GM18870 (cell line): ENCODE measurements at regions not wholly inside any gene's neighbourhood (a gene's known extent, or its start where the extent isn't known, plus 50 kb on each side); places are given as distances from the start of the nearest gene placed in this dataset.
"Not testable (repeated sequence)": the region's sequence is repeated elsewhere in the genome, so short reads cannot be mapped to it uniquely, and the experiment has no call there.

Source experiments
- ATAC-seq: cut with Tn5 transposase; IDR thresholded peaks from one replicate; pipeline ENCODE4 v1.9.1; 2021; ENCODE audit warnings: moderate library complexity; ENCODE audit not compliant: unreplicated experiment

DNA sequence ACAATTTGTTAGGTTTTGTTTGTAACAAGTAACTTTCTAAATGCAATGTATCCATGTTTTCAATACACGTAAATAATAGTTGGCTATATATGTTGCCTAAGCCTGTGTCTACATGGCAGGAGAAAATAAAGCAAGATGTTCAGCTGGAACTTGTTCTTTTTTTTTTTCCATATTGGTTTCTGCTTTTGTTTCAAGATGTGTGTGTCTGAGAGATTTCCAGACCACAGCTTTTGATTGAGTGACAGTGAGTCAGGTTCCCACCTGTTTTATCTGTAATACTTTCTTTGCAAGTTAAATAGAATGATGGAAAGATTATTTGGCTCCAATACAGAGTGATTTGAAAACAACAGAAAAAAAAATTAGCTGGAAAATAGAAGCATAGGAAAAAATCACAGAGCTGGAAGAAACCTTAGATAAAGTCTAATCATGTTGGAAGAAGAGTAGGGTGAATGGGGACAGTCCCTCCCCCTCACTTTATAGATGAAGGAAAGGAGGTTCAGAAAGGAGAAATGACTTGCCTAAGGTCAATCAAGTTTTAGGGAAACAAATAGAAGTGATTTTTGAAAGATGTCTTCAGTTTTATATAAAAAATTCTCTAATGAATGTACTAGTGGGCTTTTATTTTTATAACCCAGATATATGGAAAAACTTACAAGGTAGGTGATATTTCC, 150.9 kb upstream of the STMND1 start:
- no peak for ATAC-seq

DNA sequence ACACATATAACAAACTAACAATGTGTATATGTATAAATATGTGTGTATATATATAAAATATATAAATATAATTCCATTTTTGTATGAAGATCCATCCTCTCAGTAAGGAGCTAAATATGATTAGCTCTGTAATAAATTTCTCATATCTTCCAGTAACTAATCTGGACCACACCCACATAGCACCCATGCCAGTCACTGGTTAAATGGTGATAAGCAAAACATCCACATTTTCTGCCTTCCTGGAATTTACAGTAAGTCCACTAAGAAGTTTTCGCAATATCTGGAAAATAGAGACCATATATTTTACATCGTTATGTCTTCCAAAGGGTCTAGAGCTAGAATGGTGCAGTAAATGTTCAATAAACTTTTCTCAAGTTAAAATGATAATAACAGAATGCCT, 151.5 kb upstream of the STMND1 start:
- no peak for ATAC-seq

DNA sequence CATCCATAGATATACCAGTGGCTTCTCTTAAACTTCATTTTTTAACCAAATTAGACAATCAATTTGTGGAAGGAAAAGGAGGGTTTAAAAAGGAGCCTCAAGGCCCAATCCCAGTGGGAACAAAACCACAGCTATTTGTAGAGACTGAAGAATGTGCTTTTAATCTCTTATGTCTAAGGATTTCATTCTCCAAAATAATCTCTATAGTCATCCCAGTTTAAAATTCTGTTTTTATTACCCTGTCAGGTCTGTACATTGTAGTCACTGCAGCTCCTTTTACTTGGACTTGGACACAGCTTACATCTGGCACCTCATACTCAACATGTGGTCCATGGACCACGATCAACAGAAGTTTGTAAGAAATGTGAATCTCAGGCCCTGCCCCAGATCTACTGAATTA, 152.1 kb upstream of the STMND1 start:
- no peak for ATAC-seq

DNA sequence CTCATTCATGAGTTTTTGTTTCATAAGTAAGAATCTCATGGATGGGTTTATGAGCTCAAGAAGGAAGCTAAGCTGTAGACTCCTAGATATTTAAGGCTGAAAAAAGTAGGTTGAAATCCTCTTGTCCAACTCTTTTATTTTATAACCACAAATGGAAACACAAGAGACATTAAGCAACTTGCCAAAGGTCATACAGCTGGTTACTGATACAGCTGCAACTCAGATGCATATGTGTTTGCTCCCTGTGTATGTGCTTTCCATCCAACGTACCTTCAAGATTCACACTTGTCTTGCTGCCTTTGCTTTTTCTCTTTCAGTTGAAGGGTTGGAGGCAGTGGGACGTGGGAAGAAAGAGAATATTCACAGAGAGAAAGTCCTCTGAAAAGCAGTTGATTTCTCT, 153.5 kb upstream of the STMND1 start:
- ATAC-seq: no peak

DNA sequence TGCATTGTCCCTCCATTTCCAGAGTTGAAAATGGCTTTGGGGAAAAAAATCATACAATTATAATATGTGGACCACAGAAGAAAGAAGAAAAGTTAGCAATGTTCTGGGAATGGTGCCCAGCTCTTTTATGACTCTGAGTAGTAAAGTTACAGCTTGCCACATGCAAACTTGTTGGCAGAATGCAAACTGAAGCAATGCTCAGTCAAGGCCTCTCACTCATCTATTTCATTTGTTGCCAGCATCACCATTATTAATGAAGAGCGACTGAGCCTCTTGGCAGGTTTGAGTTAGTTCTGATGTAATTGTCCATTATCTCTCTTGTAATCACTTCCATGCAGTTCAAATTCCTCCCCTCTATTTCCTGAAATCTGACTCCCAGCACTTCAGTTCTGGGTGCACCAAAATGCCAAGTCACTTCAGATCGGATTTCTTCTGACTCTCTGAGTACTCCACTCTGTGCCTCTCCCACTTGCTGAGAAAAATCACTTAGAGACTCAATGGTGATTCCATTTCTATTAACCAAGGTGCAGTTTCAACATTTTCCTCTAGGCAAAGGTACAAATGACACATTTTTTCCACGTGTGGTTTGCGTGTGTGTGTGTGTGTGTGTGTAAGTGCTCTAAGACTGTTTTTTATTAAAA, 154.4 kb upstream of the STMND1 start:
- no peak for ATAC-seq

DNA sequence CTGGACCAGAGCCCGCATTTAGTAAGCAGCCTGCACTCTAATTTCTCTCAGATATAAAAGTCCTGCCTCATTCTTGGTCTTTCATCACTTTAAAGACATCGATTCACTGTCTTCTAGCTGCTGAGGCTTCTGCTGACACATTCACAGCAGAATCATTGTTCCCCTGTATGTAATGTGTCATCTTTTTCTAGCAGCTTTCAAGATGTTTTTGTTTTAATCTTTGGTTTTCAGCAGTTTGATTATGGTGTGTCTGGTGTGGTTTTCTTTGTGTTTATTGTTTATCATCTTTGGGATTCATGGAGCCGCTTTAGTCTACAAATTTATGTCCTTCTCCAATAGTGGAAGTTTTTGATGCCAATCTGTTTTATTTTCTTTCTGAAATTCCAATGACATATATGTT, 157.3 kb upstream of the STMND1 start:
- no peak for ATAC-seq

DNA sequence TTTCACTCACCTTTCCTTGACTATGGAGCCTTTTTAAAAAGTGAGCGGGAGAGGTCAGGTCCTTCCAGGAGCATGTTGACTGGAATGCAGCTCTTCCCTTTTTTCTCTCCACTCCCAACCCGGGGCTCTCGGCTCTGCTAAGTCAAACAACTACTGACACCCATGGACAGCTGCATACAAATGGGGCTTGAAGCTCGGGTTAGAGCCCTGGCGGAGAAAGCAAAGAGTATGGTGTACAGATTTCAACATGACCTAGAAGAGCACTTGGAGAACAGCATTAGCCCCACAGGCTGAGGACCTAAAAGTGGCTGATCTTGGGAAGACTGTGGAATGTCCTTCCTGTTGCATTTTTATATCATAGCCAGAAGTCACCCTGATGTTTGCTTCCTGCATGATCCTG, 162.0 kb upstream of the STMND1 start:
- ATAC-seq: no peak

DNA sequence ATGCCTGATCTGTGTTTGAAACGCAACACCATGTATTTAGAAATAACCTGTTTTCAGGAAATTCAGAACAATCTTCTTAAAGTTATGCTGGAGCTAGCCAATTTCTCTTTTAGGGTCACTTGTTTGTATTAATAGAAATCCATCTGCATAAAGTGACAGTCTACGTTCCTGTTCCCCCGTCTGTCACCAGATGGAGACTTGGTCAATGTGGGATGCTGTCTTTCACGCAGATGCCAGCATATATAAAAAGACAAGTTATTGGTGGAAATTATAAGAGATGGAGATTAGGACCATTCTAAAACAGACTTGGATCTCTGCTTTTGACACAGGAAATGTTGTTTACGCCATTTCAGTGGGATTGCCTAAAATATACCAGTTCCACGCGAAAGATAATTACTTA, 162.5 kb upstream of the STMND1 start:
- ATAC-seq: no peak

DNA sequence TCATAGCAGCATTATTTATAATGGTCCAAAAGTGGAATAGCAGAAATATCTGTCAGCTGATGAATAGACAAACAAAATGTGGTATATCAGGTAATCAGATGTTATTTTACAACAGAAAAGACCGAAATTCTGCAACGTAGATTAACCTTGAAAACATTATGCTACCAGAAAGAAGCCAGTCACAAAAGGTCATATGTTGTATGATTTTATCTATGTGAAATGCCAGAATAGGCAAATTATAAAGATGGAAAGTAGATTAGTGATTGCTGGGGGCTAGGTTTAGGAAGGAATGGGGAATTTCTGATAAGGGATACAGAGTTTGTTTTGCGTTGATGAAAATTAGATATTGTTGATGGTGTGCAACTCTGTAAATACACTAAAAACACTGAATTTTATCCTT, 165.0 kb upstream of the STMND1 start:
- no peak for ATAC-seq

DNA sequence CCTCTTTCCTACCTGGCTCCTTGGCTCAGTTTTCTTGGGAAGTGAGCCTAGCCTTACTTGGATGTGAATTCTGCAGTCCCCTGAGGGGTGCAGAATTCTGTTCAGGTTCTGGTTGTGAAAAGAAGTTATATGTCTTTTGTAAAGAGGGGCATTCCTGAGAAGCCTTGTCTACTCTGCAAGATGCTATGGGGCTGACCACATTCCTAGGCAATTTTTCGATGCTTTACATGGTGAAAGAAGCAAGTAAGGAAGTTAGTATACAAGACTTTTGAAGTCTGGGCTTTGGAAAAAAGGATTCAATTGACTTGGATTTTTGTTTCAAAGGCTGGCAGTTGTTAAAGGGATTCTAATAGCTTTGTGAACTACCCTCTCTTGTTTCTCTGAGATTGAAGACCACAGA, 167.9 kb upstream of the STMND1 start:
- ATAC-seq: no peak

DNA sequence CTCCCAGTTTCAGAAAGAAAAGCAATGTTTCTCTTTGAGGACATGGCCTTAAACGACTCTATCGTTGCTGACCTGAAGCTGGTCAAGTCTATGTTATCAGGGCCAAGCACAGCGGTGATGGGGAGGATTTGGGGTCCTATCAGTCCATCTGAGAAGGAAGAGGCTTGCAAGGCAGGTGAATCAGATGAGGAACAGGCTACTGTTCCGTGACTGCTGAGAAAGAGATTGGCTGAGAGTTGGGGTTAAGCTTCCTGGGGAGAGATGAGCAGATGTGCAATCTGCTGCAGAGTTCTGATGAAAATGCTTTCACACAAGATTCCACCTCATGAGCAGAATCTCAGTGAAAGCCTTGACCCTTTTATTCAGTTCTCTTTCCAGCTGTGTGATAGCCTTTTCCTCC, 168.3 kb upstream of the STMND1 start:
- no peak for ATAC-seq

DNA sequence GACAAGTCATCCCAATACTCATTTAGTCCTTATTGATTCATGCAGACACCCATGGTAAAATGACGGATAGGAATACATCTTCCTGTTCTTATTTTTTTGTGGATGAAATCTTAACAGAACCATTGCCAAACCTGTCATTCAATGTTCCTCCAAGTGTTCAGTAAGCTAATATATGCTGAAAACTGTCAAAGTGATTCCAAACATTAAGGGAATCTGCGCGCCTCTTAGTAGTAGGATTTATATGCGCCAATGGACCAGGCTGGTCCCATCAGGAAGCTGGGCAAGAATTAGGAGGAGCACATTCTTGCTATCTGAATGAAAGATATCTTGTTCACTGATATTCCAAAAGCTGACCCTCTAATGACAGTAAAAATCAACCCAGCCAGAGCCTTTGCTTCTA, 168.9 kb upstream of the STMND1 start:
- ATAC-seq: no peak

DNA sequence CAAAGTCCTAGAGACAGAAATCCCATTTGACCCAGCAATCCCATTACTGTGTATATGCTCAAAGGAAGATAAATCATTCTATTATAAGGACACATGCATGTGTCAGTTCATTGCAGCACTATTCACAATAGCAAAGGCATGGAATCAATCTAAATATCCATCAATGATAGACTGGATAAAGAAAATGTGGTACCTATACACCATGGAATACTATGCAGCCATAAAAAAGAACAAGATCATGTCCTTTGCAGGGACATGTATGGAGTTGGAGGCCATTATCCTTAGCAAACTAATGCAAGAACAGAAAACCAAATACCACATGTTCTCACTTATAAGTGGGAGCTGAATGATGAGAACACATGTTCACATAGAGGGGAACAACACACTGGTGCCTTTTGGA, 169.8 kb upstream of the ATXN1 start:
- ATAC-seq: not testable (repeated sequence)

DNA sequence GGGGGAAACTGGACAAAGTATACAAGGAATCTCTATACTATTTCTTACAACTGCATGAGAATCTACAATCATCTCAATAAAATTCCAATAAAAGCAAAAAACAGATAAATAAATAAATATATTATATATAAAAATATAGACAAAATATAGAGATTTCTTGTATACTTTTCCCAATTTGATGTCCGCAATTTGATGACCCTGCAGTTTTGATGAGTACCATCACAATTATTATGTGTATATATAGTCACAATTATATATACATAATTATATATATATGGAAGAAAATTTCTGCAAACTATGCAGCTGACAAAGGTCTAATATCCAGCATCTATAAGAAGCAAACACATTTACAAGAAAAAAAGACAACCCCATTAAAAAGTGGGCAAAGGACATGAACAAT, 169.2 kb upstream of the ATXN1 start:
- ATAC-seq: no peak

DNA sequence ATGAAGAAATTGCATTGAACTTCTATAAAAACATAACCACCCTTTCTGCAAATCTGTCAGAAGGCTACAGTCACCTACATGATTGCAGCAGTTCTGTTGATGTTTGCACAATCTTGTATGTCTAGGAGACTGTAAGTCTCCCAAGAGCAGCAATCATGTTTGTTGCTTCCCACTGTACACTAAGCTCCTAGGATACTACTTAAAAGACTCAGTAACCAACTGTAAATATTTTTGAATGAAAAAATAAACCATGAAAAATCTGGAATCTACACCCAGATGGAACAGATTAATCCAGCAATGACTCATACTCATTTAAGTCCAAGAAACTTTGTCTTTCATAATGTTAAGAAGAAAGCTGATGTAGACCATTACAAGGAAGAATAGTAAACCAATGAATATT, 168.5 kb upstream of the ATXN1 start:
- no peak for ATAC-seq

DNA sequence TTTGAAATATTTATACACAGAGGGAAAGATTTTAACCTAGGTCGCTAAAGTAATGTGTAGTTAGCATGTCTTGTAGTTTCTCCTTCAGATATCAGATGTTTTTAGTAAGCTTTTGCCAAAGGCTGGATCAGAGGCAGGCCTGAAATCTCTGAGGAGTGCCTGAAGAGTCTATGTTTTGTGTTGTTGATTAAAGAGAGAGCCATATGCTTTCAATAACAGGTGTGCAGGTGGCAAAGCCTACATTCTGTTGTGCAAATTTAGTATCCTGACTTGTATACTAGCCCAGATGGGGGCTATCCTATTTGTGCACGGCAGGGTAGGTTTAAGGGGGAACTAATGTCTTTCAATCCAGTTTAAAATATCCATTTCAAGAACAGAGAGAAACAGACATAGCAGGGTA, 167.1 kb upstream of the ATXN1 start:
- ATAC-seq: no peak

DNA sequence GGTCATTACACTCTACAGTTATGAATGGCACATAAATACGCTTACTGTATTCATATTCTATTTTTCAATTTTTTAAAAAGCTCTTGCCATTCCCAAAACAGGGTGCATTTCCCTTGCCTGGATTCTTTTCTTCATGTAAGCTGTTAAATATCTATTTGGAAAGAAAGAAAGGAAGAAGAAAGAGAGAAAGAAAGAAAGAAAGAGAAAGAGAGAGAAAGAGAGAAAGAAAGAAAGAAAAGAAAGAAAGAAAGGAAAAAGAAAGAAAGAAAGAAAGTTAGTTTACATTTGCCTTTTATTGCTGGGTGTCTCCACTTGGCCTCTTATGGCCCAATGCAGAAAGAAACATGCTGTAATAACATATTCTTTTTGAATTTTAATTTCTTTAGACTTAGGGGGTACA, 165.9 kb upstream of the ATXN1 start:
- ATAC-seq: no peak

DNA sequence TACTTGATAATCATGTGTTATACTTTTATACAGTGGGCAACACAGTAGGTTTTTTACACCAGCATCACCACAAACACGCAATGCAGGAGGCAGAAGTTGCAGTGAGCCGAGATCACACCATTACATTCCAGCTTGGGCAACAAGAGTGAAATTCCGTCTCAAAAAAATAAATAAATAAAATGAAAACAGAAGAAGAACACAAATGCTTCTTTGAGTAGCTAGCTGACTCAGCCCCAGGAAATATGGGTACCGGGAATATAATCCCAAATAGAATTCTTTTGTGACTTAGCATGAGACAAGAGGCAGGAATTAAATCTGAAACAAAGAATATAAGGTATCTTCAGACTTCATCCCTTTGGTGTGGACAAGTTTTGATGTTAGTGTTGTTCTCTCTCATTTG, 164.2 kb upstream of the ATXN1 start:
- ATAC-seq: no peak

DNA sequence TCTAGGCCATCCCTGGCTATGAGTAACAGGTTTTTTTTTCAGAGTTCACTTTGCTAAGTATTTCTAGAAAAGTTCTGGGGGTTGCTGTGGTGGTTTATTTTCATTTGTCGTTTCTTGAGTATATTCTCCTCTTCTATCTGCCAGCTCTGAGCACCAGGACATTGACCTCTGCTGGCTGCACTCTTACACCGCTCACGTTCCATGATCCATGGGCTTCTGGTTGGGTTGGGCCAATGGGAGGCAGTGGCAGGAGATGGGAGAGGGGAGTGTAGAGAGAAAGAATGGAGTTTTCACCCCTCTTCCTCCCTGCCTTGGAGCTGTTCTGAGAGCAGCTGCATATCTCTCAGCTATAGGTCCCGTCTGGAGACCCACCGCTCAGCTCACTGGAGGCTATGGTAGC, 161.0 kb upstream of the ATXN1 start:
- ATAC-seq: no peak

DNA sequence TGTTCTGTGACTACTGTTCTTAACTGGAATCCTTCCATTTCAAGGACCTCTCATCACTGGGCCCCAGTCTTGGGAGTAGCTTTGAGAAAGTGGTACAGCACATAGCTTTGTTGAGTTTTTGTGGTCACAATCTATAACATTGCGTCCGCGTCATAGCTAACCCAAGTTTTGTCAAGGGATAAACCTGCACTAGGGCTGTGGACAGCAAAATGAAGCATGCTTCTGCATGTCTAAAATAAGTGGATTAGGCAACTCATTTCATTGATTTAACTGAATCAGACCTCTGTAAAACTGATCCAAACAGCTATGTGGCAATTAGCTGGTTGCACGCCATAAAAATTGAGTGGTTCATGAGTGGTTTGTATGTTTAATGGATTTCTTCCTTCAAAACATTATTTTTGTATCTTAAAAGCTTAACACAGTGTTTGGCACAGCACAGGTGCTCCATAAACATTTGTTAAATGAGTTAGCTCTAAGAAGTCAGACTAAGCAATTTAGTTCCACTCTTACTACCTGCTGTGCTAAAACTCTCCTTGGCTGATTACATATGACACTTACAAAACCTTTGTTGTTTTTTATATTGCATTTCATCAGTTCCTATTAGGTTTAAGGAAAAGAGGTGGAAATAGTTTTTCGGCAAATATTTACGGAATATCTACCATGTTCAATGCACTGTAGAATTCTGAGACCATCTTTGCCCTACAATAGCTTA, 160.3 kb upstream of the ATXN1 start:
- no peak for ATAC-seq

DNA sequence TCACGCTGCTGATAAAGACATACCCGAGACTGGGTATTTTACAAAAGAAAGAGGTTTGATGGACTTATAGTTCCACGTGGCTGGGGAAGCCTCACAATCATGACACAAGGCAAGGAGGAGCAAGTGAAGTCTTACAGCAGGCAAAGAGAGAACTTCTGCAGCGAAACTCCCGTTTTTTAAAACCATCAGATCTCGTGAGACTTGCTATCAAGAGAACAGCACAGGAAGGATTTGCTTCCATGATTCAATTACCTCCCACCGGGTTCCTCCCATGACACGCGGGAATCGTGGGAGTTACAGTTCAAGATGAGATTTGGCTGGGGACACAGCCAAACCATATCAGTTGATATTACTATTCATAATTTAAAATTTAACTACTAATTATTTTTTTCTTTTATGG, 157.3 kb upstream of the ATXN1 start:
- ATAC-seq: no peak

DNA sequence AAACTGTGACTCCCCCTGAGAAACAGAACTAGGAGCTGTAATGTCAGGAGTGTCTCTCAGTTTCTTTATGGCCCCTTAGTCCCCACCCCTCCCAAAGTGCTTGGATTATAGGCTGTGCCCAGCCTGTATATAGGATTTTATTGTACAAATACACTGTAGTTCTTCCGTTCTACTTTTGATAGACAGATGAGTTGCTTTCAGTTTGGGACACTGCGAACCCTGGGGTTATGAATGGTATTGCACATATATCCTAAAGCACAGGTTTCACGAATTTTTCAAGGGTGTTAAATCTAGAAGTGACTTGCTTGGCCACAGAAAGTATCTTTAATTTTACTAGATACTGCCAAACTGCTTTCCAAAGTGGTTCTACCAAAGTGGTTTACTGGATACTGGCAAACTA, 152.9 kb upstream of the ATXN1 start:
- ATAC-seq: no peak

DNA sequence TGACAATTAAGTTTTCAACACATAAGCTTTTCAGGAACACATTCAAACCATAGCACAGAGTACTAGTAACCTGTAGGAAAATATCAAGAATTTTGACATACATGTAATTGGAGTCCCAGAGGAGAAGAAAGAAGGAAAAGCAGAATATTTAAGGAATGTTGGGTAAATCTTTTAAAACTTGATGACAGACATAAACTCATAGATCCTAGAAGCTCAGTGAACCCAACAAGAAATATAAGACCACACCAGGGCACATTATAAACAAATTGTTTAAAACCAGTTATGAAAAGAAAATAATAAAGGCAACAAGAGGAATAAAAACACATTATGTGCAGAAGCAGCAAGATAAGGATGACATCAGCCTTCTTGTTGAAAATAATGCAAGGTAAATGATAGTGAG, 151.5 kb upstream of the ATXN1 start:
- ATAC-seq: no peak
